ENCODE measurements at regions not wholly inside any gene's neighbourhood (a gene's known extent, or its start where the extent isn't known, plus 50 kb on each side); places are given as distances from the start of the nearest gene placed in this dataset.
"Not testable (repeated sequence)": the region's sequence is repeated elsewhere in the genome, so short reads cannot be mapped to it uniquely, and the experiment has no call there.

DNA sequence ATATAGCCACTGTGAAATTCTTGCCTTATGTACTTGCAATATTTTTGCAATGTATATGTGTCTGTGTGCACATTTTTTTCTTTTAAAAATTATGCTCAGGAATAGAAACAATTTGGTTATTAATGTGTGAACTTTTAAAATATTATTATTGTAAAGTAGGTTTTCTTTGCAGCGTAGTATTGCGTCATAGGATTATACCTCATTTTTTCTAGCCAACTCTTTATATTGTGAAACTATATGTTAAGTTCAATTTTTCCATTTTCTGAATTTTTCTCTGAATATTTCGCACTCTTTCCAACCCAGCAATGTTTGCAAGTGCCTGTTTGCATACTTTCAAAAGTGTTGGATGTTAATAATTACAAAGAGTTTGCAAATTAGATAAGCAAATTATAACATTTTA lies 471.6 kb upstream of the LMO3 start:
- no peak for DNase-seq

DNA sequence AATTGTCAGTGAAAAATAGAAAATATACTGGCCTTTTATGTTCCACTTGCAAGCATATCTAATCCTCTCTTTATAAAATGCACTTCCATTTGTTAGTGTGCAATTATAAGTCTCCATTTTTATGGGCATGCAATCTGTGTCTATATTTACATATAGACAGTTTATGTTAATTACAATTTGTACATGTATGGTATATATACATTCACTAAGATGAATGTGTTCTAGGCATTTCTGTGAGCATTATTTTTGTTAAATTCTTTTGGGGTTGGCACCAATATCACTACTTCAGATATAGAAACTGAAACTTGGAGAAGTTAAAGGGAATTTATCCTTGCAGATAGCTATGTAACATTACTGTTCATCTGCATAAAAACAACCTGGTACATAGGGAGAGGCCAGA lies 470.8 kb upstream of the LMO3 start:
- DNase-seq, result no peak

DNA sequence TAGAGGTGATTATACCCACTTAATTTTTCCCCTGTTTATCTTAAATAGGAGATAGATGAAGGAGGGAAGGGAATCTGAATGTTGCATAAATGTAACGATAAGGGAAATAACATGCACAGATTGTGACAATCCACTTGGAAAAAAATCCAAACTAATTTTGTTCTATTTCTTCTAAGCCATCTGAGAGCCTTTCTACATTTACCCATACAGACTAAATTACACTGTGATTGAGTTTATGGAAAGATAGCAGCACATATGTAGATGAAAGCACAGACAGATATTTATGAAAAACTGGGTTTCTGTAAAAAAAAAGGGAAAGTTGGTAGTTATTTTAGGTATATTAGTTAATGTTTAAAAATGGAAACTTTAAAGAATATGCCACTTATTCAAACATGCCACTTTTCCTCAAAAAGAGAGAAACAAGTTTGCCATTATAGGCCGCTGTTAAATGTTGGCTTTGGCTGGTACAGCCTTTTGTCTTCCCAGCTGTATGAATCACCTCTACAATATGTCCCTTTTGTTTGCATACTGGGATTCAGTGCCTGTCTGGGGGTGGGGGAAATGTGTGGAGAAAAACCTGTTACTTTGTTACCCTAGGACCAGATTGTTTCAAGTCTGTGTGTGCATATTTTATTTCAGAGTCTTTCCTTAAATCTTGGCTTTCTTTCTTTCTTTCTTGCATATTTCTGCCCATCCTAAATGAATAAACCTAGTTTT lies 470.2 kb upstream of the LMO3 start:
- DNase-seq, result no peak

DNA sequence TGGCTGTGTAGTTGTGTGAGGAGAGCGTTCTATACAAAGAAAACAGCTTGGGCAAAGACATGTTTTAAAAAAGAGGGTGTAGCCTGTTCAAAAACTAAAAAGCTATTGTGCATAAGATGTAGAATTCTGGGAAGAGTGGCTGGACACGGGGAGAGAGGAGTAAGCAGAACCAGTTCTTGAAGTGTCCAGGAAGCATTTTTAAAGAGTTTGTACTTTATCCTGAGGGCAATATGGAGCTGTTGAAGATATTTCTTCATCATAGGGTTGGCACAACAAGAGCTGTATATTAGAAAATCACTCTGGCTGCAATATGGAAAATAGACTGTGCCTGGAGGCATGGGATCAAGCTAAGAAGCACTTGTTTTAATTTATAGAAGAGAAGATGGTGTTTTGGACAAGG lies 458.9 kb upstream of the LMO3 start:
- no peak for DNase-seq

DNA sequence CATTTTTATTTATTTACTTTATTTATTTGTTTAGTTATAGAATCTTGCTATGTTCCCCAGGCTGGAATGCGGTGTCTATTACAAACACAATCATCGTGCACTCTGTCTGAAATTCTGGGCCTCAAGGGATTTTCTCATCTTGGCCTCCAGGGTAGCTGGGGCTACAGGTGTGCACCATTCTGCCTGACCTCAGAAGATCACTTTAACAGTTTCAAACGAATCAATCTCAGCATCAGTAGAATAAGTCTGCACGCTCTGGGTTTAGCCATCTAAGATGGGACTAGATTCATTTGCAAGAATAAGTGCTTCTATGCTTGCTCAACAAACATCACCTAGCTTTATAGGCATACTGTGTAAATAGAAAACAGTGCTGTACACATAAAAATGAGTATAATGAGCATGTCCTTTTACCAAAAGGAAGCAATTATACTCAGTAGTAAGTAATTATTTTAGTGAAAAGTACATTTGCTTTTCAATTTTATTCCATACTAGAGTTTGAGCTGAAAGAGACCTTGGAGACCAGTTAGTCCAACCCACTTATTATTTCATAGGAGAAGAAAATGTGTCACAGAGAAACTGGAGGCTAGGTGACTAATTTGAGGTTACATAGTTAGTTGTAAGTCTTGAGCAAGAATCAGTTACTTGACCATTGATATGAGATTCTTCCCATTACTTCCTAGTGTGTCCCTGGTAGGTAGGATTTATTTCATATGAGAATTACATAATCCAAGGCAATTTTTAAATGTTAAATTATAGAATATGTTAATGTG lies 456.5 kb upstream of the LMO3 start:
- DNase-seq, result no peak

DNA sequence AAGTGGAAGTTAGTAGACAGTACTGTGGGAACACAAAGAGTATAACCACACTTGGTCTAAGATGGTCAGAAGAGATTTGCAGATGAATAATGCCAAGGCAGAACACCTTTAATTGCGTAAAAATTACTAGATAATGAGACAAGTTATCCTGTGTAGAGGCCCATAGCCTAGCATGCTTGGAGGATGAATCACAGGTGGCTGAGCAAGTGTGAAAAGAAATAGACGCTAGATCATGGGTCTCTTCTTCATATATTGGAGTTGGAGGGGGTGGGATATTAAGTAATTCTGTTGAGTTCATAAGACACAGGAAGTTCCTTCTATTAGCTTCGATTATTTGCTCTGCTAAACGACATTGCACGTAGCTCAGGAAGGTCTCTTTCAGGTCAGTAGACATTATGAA lies 454.3 kb upstream of the LMO3 start:
- no peak for DNase-seq

DNA sequence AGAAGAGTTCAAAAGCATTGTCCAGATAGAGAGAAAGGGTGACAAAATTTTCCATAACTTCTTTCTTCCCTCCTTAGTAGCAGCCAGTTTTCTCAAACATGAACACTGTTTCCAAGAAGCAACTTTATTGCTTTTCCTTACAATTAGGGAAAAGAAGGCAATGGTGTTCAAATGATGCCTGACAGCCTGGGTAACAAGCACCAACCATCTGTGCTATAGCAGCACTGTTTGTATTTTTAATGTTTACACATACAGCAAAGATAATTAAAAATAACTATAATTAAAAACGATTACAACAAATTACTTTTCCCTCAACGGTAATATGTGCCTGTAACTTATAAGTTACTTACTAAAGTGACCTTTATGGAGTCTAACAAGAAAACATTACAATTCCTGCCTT lies 450.6 kb upstream of the LMO3 start:
- no peak for DNase-seq

DNA sequence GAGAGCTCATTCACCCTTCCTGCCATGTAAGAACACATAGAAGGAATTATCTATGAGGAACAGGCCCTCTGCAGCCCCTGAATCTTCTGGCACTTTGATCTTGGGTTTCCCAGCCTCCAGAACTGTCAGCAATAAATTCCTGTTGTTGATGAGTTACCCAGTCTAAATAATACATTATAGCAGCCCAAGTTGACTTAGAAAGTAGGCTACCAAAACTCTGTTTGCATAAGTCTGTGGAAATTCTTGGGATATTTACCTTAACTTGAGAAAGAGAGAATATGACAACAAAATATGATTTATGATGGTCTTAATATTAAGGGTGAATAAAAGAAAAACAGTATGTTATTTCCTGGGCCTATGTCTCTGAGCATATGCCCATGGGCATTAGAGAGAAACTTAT lies 433.0 kb upstream of the LMO3 start:
- DNase-seq, result no peak

DNA sequence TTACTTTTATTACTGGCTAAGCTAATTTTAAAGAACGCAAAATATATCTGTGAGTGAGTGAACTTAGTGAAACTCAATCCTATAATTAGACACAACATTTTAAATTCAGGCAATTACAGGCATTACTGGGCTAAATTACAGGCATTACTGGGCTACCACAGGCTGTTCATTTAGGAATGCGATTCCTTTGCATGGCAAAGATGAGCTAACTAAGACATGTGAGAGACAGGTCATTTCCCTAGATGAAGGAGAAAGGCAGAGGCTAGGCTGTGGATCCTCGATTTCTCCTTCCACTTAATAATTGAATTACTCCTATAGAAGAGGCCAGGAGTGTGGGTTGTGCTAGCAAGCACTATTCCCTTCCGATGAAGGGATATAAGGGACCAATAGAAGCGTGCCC lies 429.4 kb upstream of the LMO3 start:
- DNase-seq, result no peak

DNA sequence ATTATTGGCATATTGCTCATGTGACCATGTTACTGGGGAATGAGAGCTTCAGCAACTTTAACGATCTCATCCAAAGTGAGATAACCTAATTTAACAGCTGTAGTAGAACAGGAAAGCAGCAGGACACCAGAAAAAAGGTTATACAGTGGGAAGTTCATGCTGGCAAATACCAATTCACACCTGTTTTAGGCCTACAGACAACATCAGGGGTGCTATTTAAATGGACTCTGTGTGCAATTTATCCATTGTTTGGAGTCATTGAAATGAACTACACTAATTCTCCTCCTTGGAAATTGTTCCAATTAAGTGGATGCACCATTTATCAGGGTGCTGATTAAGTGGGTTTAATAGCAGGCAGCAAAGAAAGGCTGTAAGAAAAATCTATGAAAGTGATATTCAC lies 424.4 kb upstream of the LMO3 start:
- DNase-seq, result no peak

DNA sequence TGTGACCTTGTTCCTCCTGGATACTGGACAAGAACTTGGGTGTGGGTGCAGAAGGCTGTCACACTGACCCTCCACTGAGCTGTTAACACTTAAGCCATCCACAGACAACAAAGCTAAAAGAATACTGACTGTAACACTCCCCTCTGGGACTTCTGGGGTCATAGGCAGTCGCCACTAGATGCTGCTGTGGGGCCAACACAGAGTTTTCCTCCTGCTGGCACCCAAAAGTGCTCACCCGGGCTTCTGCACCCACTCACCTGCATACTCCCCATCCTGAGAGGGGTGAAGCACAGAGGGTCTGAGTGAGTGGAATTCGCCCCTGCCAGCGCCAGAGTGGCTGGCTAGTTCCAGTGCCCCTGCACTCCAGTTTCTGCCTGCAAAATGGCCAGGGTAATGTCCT lies 422.4 kb upstream of the LMO3 start:
- no peak for DNase-seq

DNA sequence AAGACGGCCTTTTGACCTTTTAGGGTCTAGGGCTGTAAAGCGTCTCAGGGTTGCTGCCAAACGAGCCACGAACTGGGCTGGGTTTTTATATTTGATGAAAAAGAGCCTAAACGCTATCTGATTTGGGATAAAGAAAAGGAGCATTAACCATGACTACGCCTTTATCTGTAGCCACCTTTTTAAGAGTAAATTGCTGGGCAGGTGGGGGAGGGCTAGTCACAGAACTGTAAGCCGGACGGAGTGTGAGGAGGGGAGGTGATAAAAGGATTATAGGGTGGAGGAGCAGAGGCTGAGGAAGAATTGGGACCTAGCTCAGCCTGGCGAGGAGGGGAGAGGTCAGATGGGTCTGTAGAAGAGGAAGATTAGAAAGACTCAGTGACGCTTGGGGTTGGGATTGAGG lies 419.5 kb upstream of the LMO3 start:
- DNase-seq, result not testable (repeated sequence)

DNA sequence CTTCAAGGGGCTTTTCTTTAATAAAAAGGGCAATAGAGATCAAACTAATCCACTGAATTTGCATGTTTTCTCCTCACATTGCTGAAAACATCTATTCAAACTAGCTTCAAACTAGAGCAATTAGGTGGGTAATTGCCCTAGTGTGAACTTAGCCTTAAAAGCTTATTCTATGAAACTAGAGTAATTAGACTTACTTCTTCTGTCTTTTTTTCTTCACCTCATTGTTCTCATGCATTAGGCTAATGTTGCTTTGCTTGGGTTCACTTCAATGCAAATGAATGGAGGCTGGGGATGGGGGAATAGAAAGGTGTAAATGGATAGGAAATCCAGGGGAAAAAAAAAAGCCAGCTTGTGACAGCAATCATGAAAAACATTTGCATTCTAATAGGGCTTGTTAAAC lies 414.8 kb upstream of the LMO3 start:
- no peak for DNase-seq

DNA sequence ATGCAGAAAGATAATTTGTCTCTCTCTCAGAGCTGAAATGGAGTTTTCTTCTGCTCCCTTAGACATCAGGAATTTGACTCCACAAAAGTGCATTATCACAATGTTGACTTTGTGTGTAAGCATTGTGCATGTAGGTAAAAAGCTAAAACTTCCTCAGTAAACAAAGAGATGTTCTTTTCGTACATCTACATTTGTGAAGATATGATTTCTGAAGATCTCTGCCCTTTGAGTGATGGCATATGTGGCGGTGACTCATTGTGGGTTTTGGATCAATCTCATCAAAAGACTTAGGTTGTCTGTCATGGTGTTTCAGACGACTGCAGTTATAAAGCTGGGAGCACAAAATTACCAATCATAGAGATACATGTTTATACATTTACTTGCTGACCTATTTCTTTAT lies 411.4 kb upstream of the LMO3 start:
- DNase-seq, result no peak

DNA sequence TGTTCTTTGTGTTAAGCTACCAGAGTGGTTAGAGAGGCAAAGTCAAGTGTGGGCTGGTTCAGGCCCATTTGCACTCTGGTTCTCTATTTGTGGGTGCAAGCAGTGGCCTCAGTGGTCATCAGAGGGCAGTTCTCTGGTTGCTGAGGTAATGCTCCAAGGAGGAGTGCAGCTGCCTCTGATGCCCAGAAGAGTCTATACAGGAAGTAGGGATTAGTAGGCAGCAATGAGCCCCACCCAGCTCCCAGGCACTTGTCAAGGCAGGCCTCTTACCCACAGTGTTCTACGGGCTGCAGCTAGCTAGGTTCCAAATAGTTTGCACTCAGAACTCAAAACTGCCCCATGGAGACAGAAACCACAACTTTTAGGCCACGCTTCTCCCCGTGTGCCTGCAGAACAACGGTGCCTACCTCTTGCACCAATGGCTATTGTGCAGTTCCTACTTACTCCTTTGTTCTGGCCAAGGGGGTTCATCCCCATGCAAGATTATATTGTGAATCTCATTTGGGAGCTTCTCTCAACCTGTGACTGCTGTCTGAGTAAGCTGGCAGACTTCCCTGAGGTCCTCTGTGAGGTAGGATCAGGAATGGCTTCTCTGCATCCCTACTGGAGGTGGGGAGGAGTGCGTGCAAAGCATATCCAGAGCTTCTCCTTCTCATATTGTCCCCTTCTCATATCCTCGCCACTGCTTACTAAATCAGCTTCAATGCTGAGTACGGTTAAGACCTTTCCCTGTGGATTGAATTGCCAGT lies 410.3 kb upstream of the LMO3 start:
- no peak for DNase-seq

DNA sequence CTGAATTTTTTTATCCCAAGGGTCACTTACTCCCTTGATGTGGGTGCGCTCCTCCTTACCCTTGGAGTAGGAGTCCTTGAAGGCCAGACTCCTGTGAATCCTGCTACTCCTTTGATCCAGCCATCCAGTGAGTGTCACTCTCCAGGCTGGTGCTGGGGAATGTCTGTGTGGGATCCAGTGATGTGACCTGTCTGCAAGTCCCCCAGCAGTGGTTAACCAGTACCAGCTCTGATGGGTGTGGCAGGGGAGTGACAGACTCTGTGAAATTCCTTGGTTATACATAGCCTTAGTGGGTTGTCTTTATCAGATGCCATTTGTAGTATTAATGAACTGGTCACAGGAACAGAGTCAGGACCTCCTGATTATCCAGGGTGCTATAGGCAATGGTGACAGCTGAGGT lies 409.5 kb upstream of the LMO3 start:
- DNase-seq, result no peak

DNA sequence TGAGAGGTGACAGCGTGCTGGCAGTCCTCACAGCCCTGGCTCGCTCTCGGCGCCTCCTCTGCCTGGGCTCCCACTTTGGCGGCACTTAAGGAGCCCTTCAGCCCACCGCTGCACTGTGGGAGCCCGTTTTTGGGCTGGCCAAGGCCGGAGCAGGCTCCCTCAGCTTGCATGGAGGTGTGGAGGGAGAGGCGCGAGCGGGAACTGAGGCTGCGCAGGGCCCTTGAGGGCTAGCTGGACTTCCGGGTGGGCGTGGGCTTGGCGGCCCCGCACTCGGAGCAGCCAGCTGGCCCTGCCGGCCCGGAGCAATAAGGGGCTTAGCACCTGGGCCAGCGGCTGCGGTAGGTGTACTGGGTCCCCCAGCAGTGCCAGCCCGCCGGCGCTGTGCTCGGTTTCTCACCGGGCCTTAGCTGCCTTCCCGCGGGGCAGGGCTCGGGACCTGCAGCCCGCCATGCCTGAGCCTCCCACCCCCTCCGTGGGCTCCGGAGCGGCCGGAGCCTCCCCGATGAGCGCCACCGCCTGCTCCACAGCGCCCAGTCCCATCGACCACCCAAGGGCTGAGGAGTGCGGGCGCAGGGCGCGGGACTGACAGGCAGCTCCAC lies 401.6 kb upstream of the LMO3 start:
- DNase-seq, result not testable (repeated sequence)

DNA sequence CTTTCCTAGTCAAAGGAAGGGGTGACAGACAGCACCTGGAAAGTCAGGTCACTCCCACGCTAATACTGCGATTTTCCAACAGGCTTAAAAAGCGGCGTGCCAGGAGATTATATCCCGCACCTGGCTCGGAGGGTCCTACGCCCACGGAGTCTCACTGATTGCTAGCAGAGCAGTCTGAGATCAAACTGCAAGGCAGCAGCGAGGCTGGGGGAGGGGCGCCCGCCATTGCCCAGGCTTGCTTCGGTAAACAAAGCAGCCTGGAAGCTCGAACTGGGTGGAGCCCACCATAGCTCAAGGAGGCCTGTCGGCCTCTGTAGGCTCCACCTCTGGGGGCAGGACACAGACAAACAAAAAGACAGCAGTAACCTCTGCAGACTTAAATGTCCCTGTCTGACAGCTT lies 392.6 kb upstream of the LMO3 start:
- not testable (repeated sequence) for DNase-seq

DNA sequence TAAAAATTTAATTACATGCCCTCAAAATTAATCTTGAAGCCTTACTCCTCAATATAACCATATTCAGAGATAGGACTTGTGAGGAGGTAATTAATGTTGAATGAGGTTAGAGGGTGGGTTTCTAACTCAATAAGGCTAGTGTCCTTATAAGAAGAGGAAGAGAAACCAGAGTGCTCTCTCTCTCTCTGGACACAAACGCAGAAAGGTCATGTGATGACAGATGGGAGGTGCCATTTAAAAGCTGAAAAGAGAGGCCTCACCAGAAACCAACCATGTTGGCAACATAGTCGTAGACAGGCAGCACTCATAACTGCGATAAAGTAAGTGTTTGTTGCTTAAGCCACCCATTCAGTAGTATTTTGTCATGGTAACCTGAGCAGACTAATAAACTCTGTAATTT lies 378.5 kb upstream of the LMO3 start:
- no peak for DNase-seq

DNA sequence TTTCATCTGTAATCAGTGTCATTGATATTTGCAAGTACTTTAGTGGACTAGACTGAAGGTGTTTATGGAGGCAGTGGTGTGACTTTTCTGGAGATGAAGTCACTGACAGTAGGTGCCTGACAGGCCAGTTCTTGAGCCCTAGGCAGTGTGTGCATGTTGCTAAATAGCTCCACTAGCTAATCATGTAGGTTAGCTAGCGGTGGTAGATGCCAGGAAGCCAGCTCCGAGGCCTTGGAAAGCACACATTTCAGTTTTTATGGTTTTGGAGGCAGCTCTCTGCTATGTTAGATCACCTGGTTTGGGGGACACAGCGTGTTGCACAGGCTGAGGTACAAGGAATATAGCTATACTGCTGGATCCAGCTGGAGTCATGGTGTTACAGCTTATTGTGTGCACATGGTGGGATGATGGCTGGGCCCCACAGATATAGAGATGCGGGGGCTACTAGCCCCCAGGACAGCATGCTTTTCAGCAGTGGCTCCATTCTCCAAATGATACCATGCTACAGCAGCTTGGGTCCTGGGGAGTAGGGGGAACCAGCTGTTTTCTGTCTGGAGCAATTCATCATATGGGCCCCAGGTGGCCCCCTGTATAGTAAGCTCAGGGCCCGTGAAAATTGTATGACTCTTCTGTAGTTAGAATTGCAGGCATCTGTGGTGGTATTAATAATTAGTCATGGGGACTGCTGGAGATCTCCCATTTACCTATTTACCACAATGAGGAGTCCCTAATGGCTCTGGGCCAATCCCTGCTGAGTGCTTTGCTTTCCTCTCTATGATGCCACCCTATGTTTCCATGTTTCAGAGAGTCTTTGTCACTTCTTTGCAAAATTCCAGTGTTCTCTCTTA lies 367.2 kb upstream of the LMO3 start:
- DNase-seq, result no peak

DNA sequence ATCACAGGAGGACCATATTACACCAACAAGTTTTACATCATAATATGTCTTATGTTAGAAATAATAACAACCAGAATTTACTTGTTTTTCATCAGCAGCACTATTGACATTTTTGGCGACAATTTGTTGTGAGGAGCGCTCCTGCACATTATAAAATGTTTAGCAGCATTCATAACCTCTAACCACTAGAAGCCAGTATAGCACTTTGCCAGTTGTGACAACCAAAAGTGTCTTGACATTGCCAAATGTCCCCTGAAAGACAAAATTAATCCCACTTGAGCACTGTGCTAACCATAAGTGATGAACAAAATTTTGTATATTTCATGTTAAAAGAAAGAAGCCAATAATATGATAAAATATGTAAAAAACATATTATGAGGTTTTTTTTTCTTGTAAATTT lies 356.9 kb upstream of the LMO3 start:
- no peak for DNase-seq

DNA sequence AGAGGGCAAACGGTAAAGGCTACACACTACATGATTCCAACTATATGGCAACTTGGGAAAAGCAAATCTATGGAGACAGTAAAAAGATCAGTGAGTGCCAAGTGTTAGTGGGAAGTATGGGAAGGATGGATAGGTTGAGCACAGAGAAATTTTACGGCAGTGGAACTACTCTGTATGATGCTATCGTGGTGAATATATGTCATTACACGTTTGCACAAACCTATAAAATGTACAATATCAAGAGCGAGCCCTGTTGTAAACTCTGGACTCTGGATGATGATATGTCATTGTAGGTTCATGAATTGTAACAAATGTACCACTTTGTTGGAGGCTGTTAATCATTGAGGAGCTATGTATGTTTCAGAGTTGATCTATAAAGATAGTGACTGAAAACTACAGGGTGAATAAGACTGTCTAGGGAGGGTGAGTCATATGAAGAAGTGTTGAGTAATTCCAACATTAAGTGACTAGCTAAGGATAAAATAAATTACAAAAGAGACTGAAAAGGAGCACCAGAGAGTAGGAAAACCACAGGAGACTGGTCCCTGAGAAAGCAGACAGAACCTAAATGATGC lies 349.2 kb upstream of the LMO3 start:
- DNase-seq, result peak; percentile 0
